H9 (cell line): ENCODE measurements at regions not wholly inside any gene's neighbourhood (a gene's known extent, or its start where the extent isn't known, plus 50 kb on each side); places are given as distances from the start of the nearest gene placed in this dataset.

Experiments used
- DNase-seq: peaks from one replicate; pipeline ENCODE4 v3.0.0-alpha.2; 2017
- H2AFZ ChIP-seq: one replicate; pipeline ENCODE4 v1.6.1; 2013; ENCODE audit warnings: mild to moderate bottlenecking, low read length, control low read depth, moderate library complexity
- H2AK5ac ChIP-seq: 2 replicates; pipeline ENCODE4 v1.6.1; 2013; ENCODE audit warnings: low read length, control low read depth, mixed read lengths; ENCODE audit not compliant: insufficient read length
- H2BK120ac ChIP-seq: one replicate; pipeline ENCODE4 v1.6.1; 2013; ENCODE audit warnings: low read depth, mild to moderate bottlenecking, low read length, control low read depth, inconsistent platforms; ENCODE audit not compliant: poor library complexity, severe bottlenecking
- H2BK12ac ChIP-seq: 2 replicates; pipeline ENCODE4 v1.6.1; 2013; ENCODE audit warnings: low read length, control low read depth, mixed read lengths, low read depth; ENCODE audit not compliant: insufficient read length
- H2BK15ac ChIP-seq: 2 replicates; pipeline ENCODE4 v1.6.1; 2013; ENCODE audit warnings: low read depth, low read length, control low read depth
- H2BK20ac ChIP-seq: one replicate; pipeline ENCODE4 v1.6.1; 2013; ENCODE audit warnings: low read depth, mild to moderate bottlenecking, low read length, control low read depth, inconsistent platforms; ENCODE audit not compliant: poor library complexity, severe bottlenecking
- H2BK5ac ChIP-seq: 2 replicates; pipeline ENCODE4 v1.6.1; 2013; ENCODE audit warnings: low read length, control low read depth, mixed read lengths; ENCODE audit not compliant: insufficient read length
- H3K14ac ChIP-seq: 2 replicates; pipeline ENCODE4 v1.6.1; 2013; ENCODE audit warnings: low read length, control low read depth; ENCODE audit not compliant: insufficient read depth
- H3K18ac ChIP-seq: 2 replicates; pipeline ENCODE4 v1.6.1; 2013; ENCODE audit warnings: low read depth, mild to moderate bottlenecking, mixed read lengths, low read length, control low read depth; ENCODE audit not compliant: insufficient read length
- H3K23ac ChIP-seq: 2 replicates; pipeline ENCODE4 v1.6.1; 2013; ENCODE audit warnings: low read length, control low read depth, mixed read lengths, low read depth; ENCODE audit not compliant: insufficient read length
- H3K23me2 ChIP-seq: 2 replicates; pipeline ENCODE4 v1.6.1; 2013; ENCODE audit warnings: low read depth, mild to moderate bottlenecking, mixed read lengths, low read length, control low read depth; ENCODE audit not compliant: insufficient read length, poor library complexity, severe bottlenecking
- H3K27ac ChIP-seq: 2 replicates; pipeline ENCODE4 v1.5.1; 2013; ENCODE audit warnings: low read length, control low read depth, mixed read lengths, low read depth; ENCODE audit not compliant: insufficient read length
- H3K27me3 ChIP-seq: 2 replicates; pipeline ENCODE4 v1.6.1; 2013; ENCODE audit warnings: low read length, control low read depth, inconsistent platforms; ENCODE audit not compliant: insufficient read depth
- H3K4ac ChIP-seq: 2 replicates; pipeline ENCODE4 v1.6.1; 2013; ENCODE audit warnings: low read depth, mild to moderate bottlenecking, control low read depth, inconsistent platforms, low read length, moderate library complexity
- H3K4me1 ChIP-seq: 2 replicates; pipeline ENCODE4 v1.6.1; 2013; ENCODE audit warnings: low read length, control low read depth, inconsistent platforms; ENCODE audit not compliant: insufficient read depth
- H3K4me2 ChIP-seq: 2 replicates; pipeline ENCODE4 v1.6.1; 2013; ENCODE audit warnings: low read length, control low read depth, mixed read lengths; ENCODE audit not compliant: insufficient read length, insufficient read depth
- H3K56ac ChIP-seq: 2 replicates; pipeline ENCODE4 v1.6.1; 2013; ENCODE audit warnings: low read depth, mild to moderate bottlenecking, mixed read lengths, low read length, control low read depth; ENCODE audit not compliant: insufficient read length
- H3K79me1 ChIP-seq: 2 replicates; pipeline ENCODE4 v1.6.1; 2013; ENCODE audit warnings: low read depth, mild to moderate bottlenecking, moderate library complexity, low read length, control low read depth, inconsistent platforms; ENCODE audit not compliant: insufficient read depth, poor library complexity, severe bottlenecking
- H3K79me2 ChIP-seq: 2 replicates; pipeline ENCODE4 v1.6.1; 2013; ENCODE audit warnings: low read length, control low read depth, inconsistent platforms; ENCODE audit not compliant: insufficient read depth
- H3K9ac ChIP-seq: 2 replicates; pipeline ENCODE4 v1.6.1; 2013; ENCODE audit warnings: low read length, control low read depth, mixed read lengths; ENCODE audit not compliant: insufficient read length; ENCODE audit errors: extremely low read depth
- H3K9me3 ChIP-seq: one replicate; pipeline ENCODE4 v1.6.1; 2013; ENCODE audit warnings: low read depth, low read length, inconsistent platforms; ENCODE audit not compliant: control insufficient read depth
- H3T11ph ChIP-seq: one replicate; pipeline ENCODE4 v1.6.1; 2013; ENCODE audit warnings: mild to moderate bottlenecking, low read length, control low read depth, inconsistent platforms
- H4K20me1 ChIP-seq: one replicate; pipeline ENCODE4 v1.6.1; 2013; ENCODE audit not compliant: control insufficient read depth, insufficient read length, insufficient read depth
- H4K5ac ChIP-seq: 2 replicates; pipeline ENCODE4 v1.6.1; 2013; ENCODE audit warnings: low read depth, mild to moderate bottlenecking, mixed read lengths, low read length, control low read depth; ENCODE audit not compliant: insufficient read length
- H4K8ac ChIP-seq: replicated peaks from 2 replicates; pipeline ENCODE4 v1.6.1; 2013; ENCODE audit warnings: low read length, control low read depth, mixed read lengths, low read depth; ENCODE audit not compliant: insufficient read length
- H4K91ac ChIP-seq: 2 replicates; pipeline ENCODE4 v1.6.1; 2013; ENCODE audit warnings: low read depth, mild to moderate bottlenecking, moderate library complexity, mixed read lengths, low read length, control low read depth; ENCODE audit not compliant: insufficient read length
- H3K27ac Mint-ChIP-seq, 3 experiments: 2 replicates in 2 of 3; 3 replicates in 1 of 3; pipeline ENCODE4 v1.8.0; 2020 to 2021; ENCODE audit warnings: mixed read lengths in 3 of 3, mild to moderate bottlenecking in 1 of 3, moderate library complexity in 1 of 3
- H3K27me3 Mint-ChIP-seq: 2 replicates; pipeline ENCODE4 v1.8.0; 2021; ENCODE audit warnings: low read depth, mild to moderate bottlenecking, moderate library complexity, mixed read lengths
- H3K36me3 Mint-ChIP-seq, 3 experiments: 2 replicates in 2 of 3; 3 replicates in 1 of 3; pipeline ENCODE4 v1.8.0; 2020 to 2021; ENCODE audit warnings: low read depth in 3 of 3, mixed read lengths in 3 of 3; ENCODE audit not compliant: insufficient read depth in 1 of 3
- H3K4me1 Mint-ChIP-seq, 2 experiments: 2 replicates each; pipeline ENCODE4 v1.8.0; 2020; ENCODE audit warnings: mixed read lengths in 2 of 2
- H3K4me3 Mint-ChIP-seq, 2 experiments: 2 replicates in 1 of 2; 3 replicates in 1 of 2; pipeline ENCODE4 v1.8.0; 2020 to 2021; ENCODE audit warnings: mild to moderate bottlenecking in 2 of 2, mixed read lengths in 2 of 2, moderate library complexity in 1 of 2
- H3K9me3 Mint-ChIP-seq, 2 experiments: 2 replicates in 1 of 2; 3 replicates in 1 of 2; pipeline ENCODE4 v1.8.0; 2020; ENCODE audit warnings: mild to moderate bottlenecking in 2 of 2, mixed read lengths in 2 of 2, moderate library complexity in 1 of 2
- CTCF ChIP-seq: fragments of 200-600 bp; sonication (generic); conservative IDR thresholded peaks from 3 replicates; pipeline ENCODE4 v1.8.0; 2021; ENCODE audit warnings: antibody characterized with exemption, mild to moderate bottlenecking
- WGBS: extraction: QIAGEN DNeasy Blood & Tissue Kit; methylation state at CpG from one replicate; pipeline ENCODE4 v1.1.7; 2013; ENCODE audit warnings: missing lambda C conversion rate, low lambda C conversion rate, mixed read lengths; ENCODE audit not compliant: insufficient read length; ENCODE audit errors: extremely low coverage; 5-methylcytosine and 5-hydroxymethylcytosine counted together

GRCh38 chr20:39094391-39094790 lies 132.2 kb downstream of the DHX35 start:
- H3K79me2 ChIP-seq = no peaks in the 10 kb centered on the region
- H2BK15ac ChIP-seq = no peak overlapping the region
- no peak overlapping the region for H3K18ac ChIP-seq
- H3K9me3 ChIP-seq = no peaks in the 10 kb centered on the region
- no peak overlapping the region for H3K14ac ChIP-seq
- no peak overlapping the region for H3K23ac ChIP-seq
- H2BK12ac ChIP-seq = no peak overlapping the region
- no peaks in the 10 kb centered on the region for H4K20me1 ChIP-seq
- no peak overlapping the region for H2BK5ac ChIP-seq
- no peak overlapping the region for H3K4me2 ChIP-seq
- H3K9ac ChIP-seq = no peak overlapping the region
- Mint-ChIP-seq H3K27ac (no peak overlapping the region), H3K4me1 (peaks cover 11 to 19% of the 10 kb centered on the region in 2 experiments), H3K9me3 (peaks cover 4 to 7% of the 10 kb centered on the region in 2 experiments), H3K36me3 (peaks cover 3% of the 10 kb centered on the region in 3 experiments), H3K4me3 (no peak overlapping the region), H3K27me3 (peaks cover 14% of the 10 kb centered on the region)
- H3K56ac ChIP-seq = no peak overlapping the region
- no peak overlapping the region for H4K8ac ChIP-seq
- H3K4ac ChIP-seq = no peak overlapping the region
- H4K5ac ChIP-seq = no peak overlapping the region
- DNase-seq = no peak
- H3K27ac ChIP-seq = no peak overlapping the region
- no peak overlapping the region for H4K91ac ChIP-seq
- H2AFZ ChIP-seq = no peak overlapping the region
- TF ChIP-seq CTCF = no peak
- no peaks in the 10 kb centered on the region for H3K4me1 ChIP-seq
- H3T11ph ChIP-seq = no peak overlapping the region
- H2BK20ac ChIP-seq = no peak overlapping the region
- no peaks in the 10 kb centered on the region for H3K27me3 ChIP-seq
- H2BK120ac ChIP-seq = no peak overlapping the region
- WGBS = no CpG with 5 or more reads among the region's 1 CpG
- no peaks in the 10 kb centered on the region for H3K79me1 ChIP-seq
- H3K23me2 ChIP-seq = no peaks in the 10 kb centered on the region
- H2AK5ac ChIP-seq = no peak overlapping the region
